22Rv1 (cell line): ENCODE measurements at regions not wholly inside any gene's neighbourhood (a gene's known extent, or its start where the extent isn't known, plus 50 kb on each side); places are given as distances from the start of the nearest gene placed in this dataset.

Experiments
- ZFX ChIP-seq: fragments of 450-650 bp; IDR thresholded peaks from 2 replicates; pipeline ENCODE4 v1.6.1; 2017; ENCODE audit warnings: antibody characterized with exemption, borderline replicate concordance
- TF ChIP-seq, protein P1 (sequence below): fragments of 450-650 bp; IDR thresholded peaks from 2 replicates; pipeline ENCODE4 v1.5.1; 2017; ENCODE audit warnings: mild to moderate bottlenecking

DNA sequence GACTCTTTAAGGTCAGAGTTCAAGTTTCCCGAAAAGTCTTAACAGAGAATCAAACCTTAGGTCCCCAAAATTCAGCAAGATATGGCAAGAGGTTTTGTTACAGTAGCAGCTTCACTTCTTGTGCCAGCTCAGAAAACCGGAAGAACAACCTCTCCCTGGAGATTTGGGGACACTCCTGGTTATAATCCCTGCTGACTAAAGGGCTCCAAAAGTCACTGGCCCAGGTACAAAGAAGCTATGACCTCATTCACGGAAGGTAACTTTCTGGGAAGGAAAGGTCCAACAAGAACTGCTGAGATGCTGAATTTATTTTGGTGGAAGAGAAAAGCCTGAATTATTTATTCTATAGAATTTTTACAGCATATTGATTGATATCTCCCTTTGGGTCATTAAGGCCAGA, 55.6 kb upstream of the DIO2 start:
- TF ChIP-seq, protein P1, sequence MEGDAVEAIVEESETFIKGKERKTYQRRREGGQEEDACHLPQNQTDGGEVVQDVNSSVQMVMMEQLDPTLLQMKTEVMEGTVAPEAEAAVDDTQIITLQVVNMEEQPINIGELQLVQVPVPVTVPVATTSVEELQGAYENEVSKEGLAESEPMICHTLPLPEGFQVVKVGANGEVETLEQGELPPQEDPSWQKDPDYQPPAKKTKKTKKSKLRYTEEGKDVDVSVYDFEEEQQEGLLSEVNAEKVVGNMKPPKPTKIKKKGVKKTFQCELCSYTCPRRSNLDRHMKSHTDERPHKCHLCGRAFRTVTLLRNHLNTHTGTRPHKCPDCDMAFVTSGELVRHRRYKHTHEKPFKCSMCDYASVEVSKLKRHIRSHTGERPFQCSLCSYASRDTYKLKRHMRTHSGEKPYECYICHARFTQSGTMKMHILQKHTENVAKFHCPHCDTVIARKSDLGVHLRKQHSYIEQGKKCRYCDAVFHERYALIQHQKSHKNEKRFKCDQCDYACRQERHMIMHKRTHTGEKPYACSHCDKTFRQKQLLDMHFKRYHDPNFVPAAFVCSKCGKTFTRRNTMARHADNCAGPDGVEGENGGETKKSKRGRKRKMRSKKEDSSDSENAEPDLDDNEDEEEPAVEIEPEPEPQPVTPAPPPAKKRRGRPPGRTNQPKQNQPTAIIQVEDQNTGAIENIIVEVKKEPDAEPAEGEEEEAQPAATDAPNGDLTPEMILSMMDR, result no peak
- no peak for TF ChIP-seq ZFX
